Epidermal melanocyte (primary cell): ENCODE measurements at regions not wholly inside any gene's neighbourhood (a gene's known extent, or its start where the extent isn't known, plus 50 kb on each side); places are given as distances from the start of the nearest gene placed in this dataset.
"Not testable (repeated sequence)": the region's sequence is repeated elsewhere in the genome, so short reads cannot be mapped to it uniquely, and the experiment has no call there.

Experiments used
- DNase-seq: peaks from one replicate; pipeline ENCODE4 v3.0.0; 2011; ENCODE audit warnings: low spot score; ENCODE audit not compliant: insufficient read length

- no peak for DNase-seq
These were observed 534.9 kb upstream of the GRAMD2B start for GRCh38 chr5:125888358-125888757.

- peak; percentile 23 for DNase-seq
These were observed 532.7 kb upstream of the GRAMD2B start for GRCh38 chr5:125890511-125890931.

- DNase-seq: no peak
These were observed 532.0 kb upstream of the GRAMD2B start for GRCh38 chr5:125891061-125891725.

- DNase-seq: no peak
These were observed 528.8 kb upstream of the GRAMD2B start for GRCh38 chr5:125894383-125894782.

- no peak for DNase-seq
These were observed 526.8 kb upstream of the GRAMD2B start for GRCh38 chr5:125896368-125896767.

- no peak for DNase-seq
These were observed 526.1 kb upstream of the GRAMD2B start for GRCh38 chr5:125897089-125897488.

- no peak for DNase-seq
These were observed 524.3 kb upstream of the GRAMD2B start for GRCh38 chr5:125898851-125899405.

- no peak for DNase-seq
These were observed 511.2 kb upstream of the GRAMD2B start for GRCh38 chr5:125912028-125912427.

GRCh38 chr5:125913200-125913599, 510.0 kb upstream of the GRAMD2B start:
- DNase-seq: no peak

- DNase-seq: no peak
These were observed 508.7 kb upstream of the GRAMD2B start for GRCh38 chr5:125914471-125914870.

- DNase-seq: not testable (repeated sequence)
These were observed 499.3 kb upstream of the GRAMD2B start for GRCh38 chr5:125923958-125924357.

- DNase-seq: no peak
These were observed 497.0 kb upstream of the GRAMD2B start for GRCh38 chr5:125926172-125926571.

- DNase-seq: no peak
These were observed 494.5 kb upstream of the GRAMD2B start for GRCh38 chr5:125928663-125929062.

- DNase-seq: no peak
These were observed 473.1 kb upstream of the GRAMD2B start for GRCh38 chr5:125950012-125950615.

GRCh38 chr5:125961150-125961549, 462.1 kb upstream of the GRAMD2B start:
- no peak for DNase-seq

- no peak for DNase-seq
These were observed 457.6 kb upstream of the GRAMD2B start for GRCh38 chr5:125965577-125965976.

GRCh38 chr5:125967576-125967975, 455.6 kb upstream of the GRAMD2B start:
- no peak for DNase-seq

GRCh38 chr5:125969011-125969813, 454.0 kb upstream of the GRAMD2B start:
- no peak for DNase-seq

GRCh38 chr5:125969814-125970171, 453.4 kb upstream of the GRAMD2B start:
- no peak for DNase-seq

- no peak for DNase-seq
These were observed 452.4 kb upstream of the GRAMD2B start for GRCh38 chr5:125970631-125971307.

GRCh38 chr5:125972706-125973105, 450.5 kb upstream of the GRAMD2B start:
- no peak for DNase-seq

- DNase-seq: no peak
These were observed 448.5 kb upstream of the GRAMD2B start for GRCh38 chr5:125974679-125975078.
